ENCODE measurements at regions not wholly inside any gene's neighbourhood (a gene's known extent, or its start where the extent isn't known, plus 50 kb on each side); places are given as distances from the start of the nearest gene placed in this dataset.
A peak's percentile ranks its signal among the peaks of the same experiment; 100 is the strongest.

GRCh38 chr16:6891496-6891895, 441.1 kb upstream of the RBFOX1 start:
- no peak for DNase-seq (ENCODE audit: extremely low spot score, unreplicated experiment)
- TF ChIP-seq CTCF (conservative IDR thresholded peaks at IDR 0.05): no peak
- Mint-ChIP-seq H3K27me3 (peaks cover 5% of the 10 kb centered on the region), H3K4me3 (no peak overlapping the region), H3K36me3 (no peaks in the 10 kb centered on the region), H3K9me3 (no peaks in the 10 kb centered on the region), H3K27ac (peak overlapping the region; percentile 14), H3K4me1 (ENCODE audit: unreplicated experiment) (peaks cover 11% of the 10 kb centered on the region)

GRCh38 chr16:6888531-6888930, 444.1 kb upstream of the RBFOX1 start:
- no peak overlapping the region for H3K4me3 Mint-ChIP-seq
- H3K9me3 Mint-ChIP-seq: no peaks in the 10 kb centered on the region
- no peak overlapping the region for H3K27ac Mint-ChIP-seq
- no peaks in the 10 kb centered on the region for H3K36me3 Mint-ChIP-seq
- TF ChIP-seq CTCF (conservative IDR thresholded peaks at IDR 0.05): no peak
- H3K27me3 Mint-ChIP-seq: peaks cover 8% of the 10 kb centered on the region
- H3K4me1 Mint-ChIP-seq (ENCODE audit: unreplicated experiment): peaks cover 11% of the 10 kb centered on the region
- DNase-seq (ENCODE audit: extremely low spot score, unreplicated experiment): no peak

GRCh38 chr16:6884002-6884401, 448.6 kb upstream of the RBFOX1 start:
- Mint-ChIP-seq H3K27ac (no peak overlapping the region), H3K36me3 (no peaks in the 10 kb centered on the region), H3K4me3 (no peak overlapping the region), H3K9me3 (no peaks in the 10 kb centered on the region), H3K4me1 (ENCODE audit: unreplicated experiment) (no peaks in the 10 kb centered on the region), H3K27me3 (peaks cover 5% of the 10 kb centered on the region)
- TF ChIP-seq CTCF (conservative IDR thresholded peaks at IDR 0.05): no peak
- no peak for DNase-seq (ENCODE audit: extremely low spot score, unreplicated experiment)

- no peak for TF ChIP-seq CTCF (conservative IDR thresholded peaks at IDR 0.05)
- DNase-seq (ENCODE audit: extremely low spot score, unreplicated experiment): no peak
- Mint-ChIP-seq H3K4me3 (no peak overlapping the region), H3K27me3 (peaks cover 5% of the 10 kb centered on the region), H3K9me3 (no peaks in the 10 kb centered on the region), H3K4me1 (ENCODE audit: unreplicated experiment) (no peaks in the 10 kb centered on the region), H3K27ac (no peak overlapping the region), H3K36me3 (no peaks in the 10 kb centered on the region)
Measured at GRCh38 chr16:6880263-6880662, 452.4 kb upstream of the RBFOX1 start.

- TF ChIP-seq CTCF (conservative IDR thresholded peaks at IDR 0.05): no peak
- no peak overlapping the region for H3K27ac Mint-ChIP-seq
- DNase-seq (ENCODE audit: extremely low spot score, unreplicated experiment): no peak
- H3K4me3 Mint-ChIP-seq: no peak overlapping the region
- H3K4me1 Mint-ChIP-seq (ENCODE audit: unreplicated experiment): no peaks in the 10 kb centered on the region
- no peaks in the 10 kb centered on the region for H3K36me3 Mint-ChIP-seq
- H3K9me3 Mint-ChIP-seq: no peaks in the 10 kb centered on the region
- H3K27me3 Mint-ChIP-seq: peaks cover 14% of the 10 kb centered on the region
Measured at GRCh38 chr16:6864671-6865070, 468.0 kb upstream of the RBFOX1 start.

GRCh38 chr16:6864244-6864643, 468.4 kb upstream of the RBFOX1 start:
- Mint-ChIP-seq H3K36me3 (no peaks in the 10 kb centered on the region), H3K4me3 (no peak overlapping the region), H3K27me3 (peaks cover 16% of the 10 kb centered on the region), H3K27ac (no peak overlapping the region), H3K9me3 (no peaks in the 10 kb centered on the region), H3K4me1 (ENCODE audit: unreplicated experiment) (no peaks in the 10 kb centered on the region)
- DNase-seq (ENCODE audit: extremely low spot score, unreplicated experiment): no peak
- TF ChIP-seq CTCF (conservative IDR thresholded peaks at IDR 0.05): no peak
